GM19468 (cell line): ENCODE measurements at regions not wholly inside any gene's neighbourhood (a gene's known extent, or its start where the extent isn't known, plus 50 kb on each side); places are given as distances from the start of the nearest gene placed in this dataset.
"Not testable (repeated sequence)": the region's sequence is repeated elsewhere in the genome, so short reads cannot be mapped to it uniquely, and the experiment has no call there.

Experiments used
- ATAC-seq: cut with Tn5 transposase; IDR thresholded peaks from one replicate; pipeline ENCODE4 v1.9.1; 2021; ENCODE audit warnings: mild to moderate bottlenecking, moderate library complexity, moderate number of reproducible peaks; ENCODE audit not compliant: unreplicated experiment; ENCODE audit errors: extremely low read depth

DNA sequence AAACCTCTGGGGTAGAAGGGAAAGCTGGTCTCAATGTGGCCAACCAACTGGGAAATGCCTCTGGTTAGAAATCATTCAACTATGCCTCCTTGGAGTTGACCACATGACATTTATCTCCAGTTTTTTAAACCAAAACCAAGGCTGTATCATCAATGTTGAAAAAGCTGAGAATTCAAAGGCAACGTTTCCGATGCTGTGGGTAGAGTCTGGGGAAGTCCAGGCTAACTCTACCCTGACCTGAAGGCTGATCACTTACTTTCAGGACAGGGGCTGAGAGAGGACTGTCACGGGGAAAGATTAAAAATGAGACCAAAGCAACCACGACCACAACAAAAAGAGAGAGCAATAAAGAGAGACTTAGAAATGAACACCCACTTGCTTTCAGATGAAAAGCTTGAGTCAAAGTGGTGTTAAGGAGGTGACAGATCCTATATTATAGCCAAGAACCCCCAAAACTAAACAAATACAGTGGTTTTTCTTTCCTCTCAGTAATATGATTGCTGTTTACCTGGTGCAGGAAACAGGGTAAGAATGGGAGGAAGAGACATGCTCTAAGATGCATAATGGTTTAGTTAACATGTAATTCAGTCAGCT is 90.8 kb upstream of the TNFSF4 start:
- peak; percentile 63 for ATAC-seq

DNA sequence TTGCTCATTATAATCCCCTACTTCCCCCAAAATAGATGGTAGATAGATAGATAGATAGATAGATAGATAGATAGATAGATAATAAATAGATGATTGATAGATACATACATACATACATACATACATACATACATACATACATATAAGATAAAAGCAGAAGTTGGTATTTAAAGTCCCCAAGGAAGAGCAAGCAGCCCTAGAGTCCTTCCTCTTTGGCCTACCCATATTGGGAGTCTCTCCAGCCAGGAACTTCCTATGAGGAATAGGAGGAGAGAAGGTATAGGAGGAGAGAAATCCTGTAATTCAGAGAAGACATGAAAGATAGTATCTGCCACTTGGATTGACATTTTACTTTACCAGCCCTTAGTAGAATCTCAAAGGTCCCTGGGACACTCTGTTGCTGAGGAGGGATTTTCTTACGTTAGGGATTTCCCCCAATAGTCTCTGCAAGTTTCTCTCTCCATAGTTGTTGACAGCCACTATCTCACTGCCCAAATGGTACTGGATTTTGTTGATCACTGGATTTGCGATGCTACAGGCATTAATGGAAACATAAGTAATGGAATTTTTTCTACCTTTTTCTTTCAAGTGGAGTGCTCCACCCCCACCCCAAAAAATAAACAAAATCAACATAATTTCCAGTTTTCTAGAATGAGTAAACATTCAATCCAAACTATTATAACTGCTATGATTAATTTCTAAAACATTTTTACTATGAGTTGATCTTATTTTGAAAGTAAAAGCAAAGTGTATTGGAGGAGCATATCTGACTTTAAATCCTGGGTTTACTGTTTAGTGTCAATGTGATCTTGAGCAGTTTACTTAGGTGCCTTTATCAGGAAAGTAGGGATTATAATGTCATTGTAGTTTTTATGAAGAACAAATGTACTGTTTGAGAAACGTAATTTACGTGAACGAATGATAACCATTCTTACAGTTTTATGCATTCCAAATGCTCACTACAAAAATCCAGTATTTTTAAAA is 93.2 kb upstream of the TNFSF4 start:
- no peak for ATAC-seq

- ATAC-seq = no peak
Measured at GRCh38 chr1:173301507-173301906, 94.4 kb upstream of the TNFSF4 start.

- no peak for ATAC-seq
Measured at GRCh38 chr1:173302366-173302765, 95.2 kb upstream of the TNFSF4 start.

GRCh38 chr1:173302890-173303829 is 96.0 kb upstream of the TNFSF4 start:
- ATAC-seq = no peak

DNA sequence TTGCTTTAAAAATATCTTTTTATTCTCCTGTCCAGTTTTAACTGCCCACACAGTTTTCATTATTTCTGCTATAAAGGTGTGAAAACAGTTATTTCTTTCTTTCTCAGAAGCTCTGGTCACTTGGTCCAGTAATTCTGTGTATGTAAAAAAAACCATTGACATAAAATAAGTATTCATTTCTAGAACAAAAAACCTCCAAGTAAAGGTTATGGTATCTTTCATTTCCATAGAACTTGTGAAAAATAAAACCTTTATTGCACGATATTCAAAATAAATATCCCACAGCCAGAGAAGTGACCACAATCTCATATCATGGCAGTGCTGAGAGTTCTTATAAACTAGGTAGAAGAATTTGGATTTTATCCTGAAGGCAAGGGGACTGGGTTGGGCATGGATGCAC is 96.9 kb upstream of the TNFSF4 start:
- no peak for ATAC-seq

DNA sequence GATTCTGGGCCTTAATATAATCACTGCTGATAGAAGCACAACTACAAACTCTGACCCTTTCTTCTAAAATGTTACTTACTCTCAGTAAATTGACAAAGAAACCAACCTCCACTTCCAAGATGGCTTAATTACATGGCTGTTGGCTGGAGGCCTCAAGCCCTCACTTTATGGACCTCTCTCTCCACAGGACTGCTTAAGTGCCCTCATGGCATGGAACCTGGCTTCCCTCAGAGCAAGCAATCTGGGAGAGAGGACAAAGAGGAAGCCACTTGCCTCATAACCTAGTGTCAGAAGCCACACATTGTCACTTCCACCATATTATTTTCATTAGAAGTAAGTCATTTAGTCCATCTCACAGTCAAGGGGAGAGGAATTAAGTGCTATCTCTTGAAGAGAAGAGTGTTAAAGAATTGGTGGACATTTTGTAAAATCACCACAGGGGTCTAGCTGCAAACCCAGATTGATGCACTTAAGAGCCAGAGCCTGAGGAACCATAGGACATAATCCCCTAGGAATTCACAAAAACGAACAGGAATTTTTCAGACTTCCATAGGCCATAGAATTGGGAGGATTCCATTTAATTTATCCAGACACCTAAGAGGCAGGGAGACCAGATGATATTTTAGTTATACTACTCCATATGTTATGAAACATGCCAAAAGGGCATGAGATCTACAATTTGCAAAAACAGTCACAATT is 97.5 kb upstream of the TNFSF4 start:
- ATAC-seq = no peak

- no peak for ATAC-seq
Measured at GRCh38 chr1:173307845-173308244, 100.7 kb upstream of the TNFSF4 start.

GRCh38 chr1:173314656-173315055 is 107.5 kb upstream of the TNFSF4 start:
- no peak for ATAC-seq

- no peak for ATAC-seq
Measured at GRCh38 chr1:173315296-173315695, 108.2 kb upstream of the TNFSF4 start.

DNA sequence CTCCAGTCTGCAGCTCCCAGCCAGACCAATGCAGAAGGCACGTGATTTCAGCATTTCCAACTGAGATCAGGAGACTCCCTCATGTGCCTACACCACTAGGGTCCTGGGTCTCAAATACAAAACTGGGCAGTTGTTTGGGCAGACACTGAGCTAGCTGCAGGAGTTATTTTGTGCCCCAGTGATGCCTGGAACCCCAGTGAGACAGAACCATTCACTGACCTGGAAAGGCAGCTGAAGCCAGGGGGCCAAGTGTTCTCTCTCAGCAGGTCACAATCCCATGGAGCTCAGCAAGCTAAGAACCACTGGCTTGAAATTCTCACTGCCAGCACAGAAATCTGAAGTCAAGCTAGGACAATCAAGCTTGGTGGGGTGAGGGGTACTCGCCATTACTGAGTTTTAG is 111.7 kb upstream of the TNFSF4 start:
- ATAC-seq = no peak

- ATAC-seq = not testable (repeated sequence)
Measured at GRCh38 chr1:173324352-173324751, 117.2 kb upstream of the TNFSF4 start.

GRCh38 chr1:173327987-173328386 is 120.9 kb upstream of the TNFSF4 start:
- not testable (repeated sequence) for ATAC-seq

GRCh38 chr1:173328961-173329360 is 121.8 kb upstream of the TNFSF4 start:
- no peak for ATAC-seq

- ATAC-seq = no peak
Measured at GRCh38 chr1:173329726-173330125, 122.6 kb upstream of the TNFSF4 start.

- no peak for ATAC-seq
Measured at GRCh38 chr1:173330149-173330951, 123.2 kb upstream of the TNFSF4 start.

- ATAC-seq = not testable (repeated sequence)
Measured at GRCh38 chr1:173330952-173331548, 123.9 kb upstream of the TNFSF4 start.

GRCh38 chr1:173332026-173332425 is 124.9 kb upstream of the TNFSF4 start:
- no peak for ATAC-seq

- ATAC-seq = peak; percentile 32
Measured at GRCh38 chr1:173333581-173333980, 126.5 kb upstream of the TNFSF4 start.
